UCSD-AML1 (cell line): ENCODE measurements at regions not wholly inside any gene's neighbourhood (a gene's known extent, or its start where the extent isn't known, plus 50 kb on each side); places are given as distances from the start of the nearest gene placed in this dataset.

Experiments
- DNase-seq: peaks from one replicate; lab custom pipeline; 2025; ENCODE audit not compliant: unreplicated experiment; lab: John Stamatoyannopoulos, UW

DNA sequence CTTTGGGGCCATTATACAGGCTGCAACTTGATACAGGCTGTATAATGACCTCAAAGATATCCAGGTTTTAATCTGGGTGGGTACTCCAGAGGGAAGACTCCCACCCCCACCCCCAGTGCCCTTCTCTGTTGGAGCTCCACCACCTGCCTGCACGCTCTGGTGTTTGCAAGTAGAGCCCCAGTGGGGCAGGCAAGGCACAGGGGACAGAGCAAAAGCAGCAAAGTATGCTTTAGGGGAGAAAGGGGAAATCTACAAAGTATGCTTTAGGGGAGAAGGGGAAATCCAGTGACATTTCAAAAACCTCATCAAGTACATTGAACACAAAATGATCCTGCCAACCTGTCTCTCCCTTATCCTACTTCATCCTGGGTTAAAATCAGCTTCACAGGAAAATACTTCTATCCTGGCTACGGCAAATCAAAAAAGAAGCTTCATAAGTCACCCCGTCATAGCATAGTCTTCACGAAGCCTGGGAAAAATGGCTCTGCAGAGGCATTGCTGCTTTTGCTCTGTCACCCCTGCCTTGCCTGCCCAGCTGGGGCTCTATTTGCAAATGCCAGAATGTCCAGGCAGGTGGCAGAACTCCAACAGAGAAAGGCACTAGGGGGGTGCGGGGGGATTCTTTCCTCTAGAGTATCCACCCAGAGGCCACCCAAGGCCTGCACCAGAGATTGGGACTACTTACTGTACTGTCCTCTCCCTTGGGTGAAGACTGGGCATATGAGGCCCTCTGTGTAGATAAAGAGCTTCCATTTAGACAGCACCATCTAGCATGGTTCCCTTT is 60.9 kb upstream of the ATP11B start:
- DNase-seq, result no peak

DNA sequence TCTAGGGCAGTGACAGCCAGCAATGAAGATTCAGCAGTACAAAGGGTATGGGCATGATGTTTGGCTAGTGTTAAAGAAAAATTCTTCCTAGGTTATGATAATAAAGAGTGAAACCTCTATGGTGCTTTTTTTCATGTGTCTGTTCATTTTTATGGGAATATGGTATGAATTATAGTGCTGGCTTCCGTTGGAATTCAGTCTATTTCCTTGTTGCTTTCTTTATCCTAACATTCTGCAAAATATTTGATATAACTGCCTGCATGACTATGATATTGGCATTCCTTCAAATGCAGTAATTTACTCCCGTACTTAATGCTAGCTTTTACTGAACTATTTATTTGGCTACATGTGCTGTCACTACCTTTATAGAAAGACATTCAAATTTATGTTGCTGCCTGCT is 57.6 kb upstream of the ATP11B start:
- no peak for DNase-seq

DNA sequence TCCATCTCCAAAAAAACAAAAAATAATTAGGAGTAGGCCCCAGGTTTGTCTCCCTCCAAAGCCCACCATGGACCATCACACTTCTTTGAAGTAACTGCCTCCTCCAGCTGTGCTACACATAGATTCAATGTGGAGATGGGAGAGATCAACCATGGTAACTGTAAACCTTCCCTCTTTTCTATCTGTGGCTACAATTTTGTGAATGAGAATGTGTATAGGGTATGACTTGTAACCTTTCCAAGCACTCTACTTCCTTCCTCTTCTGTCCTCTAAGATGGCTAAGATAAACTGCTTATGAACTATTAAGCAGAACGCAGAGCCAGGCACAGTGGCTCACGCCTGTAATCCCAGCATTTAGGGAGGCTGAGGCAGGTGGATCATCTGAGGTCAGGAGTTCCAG is 55.5 kb upstream of the ATP11B start:
- no peak for DNase-seq

- DNase-seq, result no peak
These were observed 54.5 kb upstream of the ATP11B start for GRCh38 chr3:182738583-182739411.

- DNase-seq, result no peak
These were observed 53.7 kb upstream of the ATP11B start for GRCh38 chr3:182739619-182740018.

DNA sequence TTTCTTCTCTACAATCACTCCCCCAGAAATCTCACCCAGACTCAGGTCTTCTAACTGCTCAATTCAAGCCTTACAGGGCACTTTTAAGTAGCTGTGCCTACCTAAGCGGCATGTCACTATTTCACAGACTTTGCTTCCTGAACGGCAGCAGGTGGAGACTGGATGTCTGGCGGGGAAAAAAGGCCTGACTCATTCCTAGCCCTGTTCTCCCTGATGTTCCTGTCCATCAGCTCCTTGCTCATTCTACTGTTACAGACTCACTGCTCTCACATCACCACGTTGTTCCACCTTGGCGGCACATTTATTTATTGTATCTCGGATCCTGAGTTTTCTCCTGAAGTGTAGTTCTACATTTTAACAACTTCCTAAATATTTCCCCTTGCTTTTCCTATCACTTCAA is 52.6 kb upstream of the ATP11B start:
- DNase-seq, result no peak

- DNase-seq, result no peak
These were observed 52.1 kb upstream of the ATP11B start for GRCh38 chr3:182741214-182741613.
